Stimulated activated naive CD8-positive, alpha-beta T cell treated with anti-CD3 and anti-CD28 coated beads, Interleukin-15, amount 100 ng/mL, for 72 hours (primary cell): ENCODE measurements at regions not wholly inside any gene's neighbourhood (a gene's known extent, or its start where the extent isn't known, plus 50 kb on each side); places are given as distances from the start of the nearest gene placed in this dataset.
A peak's percentile ranks its signal among the peaks of the same experiment; 100 is the strongest.

ENCODE experiments used
- ATAC-seq: fragments of 150-1000 bp; cut with Tn5 transposase; 2 replicates; pipeline ENCODE4 v1.10.0; 2021; ENCODE audit warnings: mild to moderate bottlenecking, moderate library complexity
- DNase-seq, 2 donors: peaks; one replicate each; pipeline ENCODE4 v3.0.0; 2021 to 2022
- H3K27ac Mint-ChIP-seq, 2 donors: one replicate each; pipeline ENCODE4 v1.8.0; 2022; ENCODE audit warnings: mild to moderate bottlenecking in 2 of 2, mixed read lengths in 2 of 2, moderate library complexity in 2 of 2
- H3K27me3 Mint-ChIP-seq: one replicate; pipeline ENCODE4 v1.8.0; 2022; ENCODE audit warnings: mixed read lengths
- H3K4me1 Mint-ChIP-seq: one replicate; pipeline ENCODE4 v1.8.0; 2022; ENCODE audit warnings: mild to moderate bottlenecking, mixed read lengths
- H3K4me3 Mint-ChIP-seq, 2 donors: one replicate each; pipeline ENCODE4 v1.8.0; 2022; ENCODE audit warnings: mild to moderate bottlenecking in 2 of 2, mixed read lengths in 2 of 2, moderate library complexity in 1 of 2
- H3K9me3 Mint-ChIP-seq, 2 donors: one replicate each; pipeline ENCODE4 v1.8.0; 2022; ENCODE audit warnings: mixed read lengths in 2 of 2

DNA sequence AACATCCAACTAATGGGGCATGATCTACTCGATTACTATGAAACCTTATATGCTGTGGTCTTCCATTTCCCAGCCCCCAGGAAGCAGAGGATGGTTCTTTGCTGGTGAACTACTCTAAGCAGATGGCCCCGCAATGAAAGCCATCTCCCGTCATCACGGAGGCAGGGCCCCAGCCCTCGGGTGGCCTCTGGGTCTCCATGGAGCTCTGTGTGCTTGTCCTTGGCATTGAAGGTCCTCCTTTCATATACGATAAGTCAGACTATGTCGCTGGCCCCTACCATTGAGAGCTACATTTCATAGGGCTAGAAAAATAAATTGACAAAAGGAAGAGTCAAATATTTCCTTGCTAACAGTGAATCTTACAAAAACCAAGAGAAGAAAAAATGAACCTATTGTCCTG, 416.8 kb downstream of the CMPK2 start:
- no peaks in the 10 kb centered on the region for H3K9me3 Mint-ChIP-seq
- no peaks in the 10 kb centered on the region for H3K27me3 Mint-ChIP-seq
- H3K4me1 Mint-ChIP-seq: no peaks in the 10 kb centered on the region
- no peak overlapping the region for H3K27ac Mint-ChIP-seq
- no peak overlapping the region for H3K4me3 Mint-ChIP-seq
- ATAC-seq: no peak
- no peak for DNase-seq

- DNase-seq (no peak), ATAC-seq (no peak)
- Mint-ChIP-seq H3K27ac (no peak overlapping the region), H3K27me3 (no peaks in the 10 kb centered on the region), H3K9me3 (no peaks in the 10 kb centered on the region), H3K4me3 (no peak overlapping the region), H3K4me1 (no peaks in the 10 kb centered on the region)
Observed at GRCh38 chr2:6449343-6449742, 416.4 kb downstream of the CMPK2 start.

- no peak for ATAC-seq
- Mint-ChIP-seq H3K4me1 (no peaks in the 10 kb centered on the region), H3K9me3 (no peaks in the 10 kb centered on the region), H3K4me3 (no peak overlapping the region), H3K27me3 (no peaks in the 10 kb centered on the region), H3K27ac (no peak overlapping the region)
- DNase-seq: no peak
Observed at GRCh38 chr2:6452702-6453481, 412.8 kb downstream of the CMPK2 start.

DNA sequence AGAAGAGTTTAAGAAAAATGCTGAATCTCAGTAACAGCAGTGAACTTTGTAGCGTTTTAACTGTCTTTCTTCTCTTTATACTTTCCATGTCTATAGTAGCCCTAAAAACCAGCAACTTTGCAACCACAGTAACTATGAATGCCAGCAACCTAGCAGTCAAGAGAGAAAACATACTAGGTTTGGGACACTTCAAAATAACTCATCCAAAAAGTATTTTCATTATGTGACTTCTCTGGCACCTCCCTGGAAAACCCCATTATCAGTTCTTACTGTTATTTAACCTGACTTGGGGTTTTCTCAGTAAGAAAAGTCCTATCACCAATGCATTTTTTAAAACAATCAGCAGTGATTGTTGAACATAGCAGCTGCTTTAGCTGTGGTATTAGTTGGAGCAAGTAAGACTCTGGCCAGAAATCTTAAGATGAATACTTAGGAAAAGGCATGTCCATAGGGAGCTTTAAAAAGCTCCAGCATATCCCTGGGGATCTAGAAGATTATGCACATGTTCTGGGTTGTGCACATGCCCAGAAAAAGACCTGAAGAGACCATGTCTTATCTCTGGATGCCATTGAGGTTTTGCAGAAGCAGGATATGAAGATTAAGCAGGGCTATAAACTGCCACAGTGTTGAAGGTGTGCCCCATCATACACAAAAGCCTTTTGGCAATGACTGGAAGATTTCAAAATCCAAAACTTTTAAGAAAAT, 411.3 kb downstream of the CMPK2 start:
- Mint-ChIP-seq H3K4me3 (no peak overlapping the region), H3K9me3 (no peaks in the 10 kb centered on the region), H3K27me3 (no peaks in the 10 kb centered on the region), H3K4me1 (no peaks in the 10 kb centered on the region), H3K27ac (no peak overlapping the region)
- DNase-seq: no peak
- ATAC-seq: no peak

GRCh38 chr2:6459138-6459537, 406.6 kb downstream of the CMPK2 start:
- ATAC-seq (peak; percentile 31), DNase-seq (no peak)
- Mint-ChIP-seq H3K27ac (no peak overlapping the region), H3K9me3 (no peaks in the 10 kb centered on the region), H3K4me3 (no peak overlapping the region), H3K27me3 (no peaks in the 10 kb centered on the region), H3K4me1 (no peaks in the 10 kb centered on the region)

- no peak for DNase-seq
- H3K4me1 Mint-ChIP-seq: no peaks in the 10 kb centered on the region
- no peak overlapping the region for H3K4me3 Mint-ChIP-seq
- H3K27ac Mint-ChIP-seq: no peak overlapping the region
- no peaks in the 10 kb centered on the region for H3K27me3 Mint-ChIP-seq
- H3K9me3 Mint-ChIP-seq: peaks cover 0 to 9% of the 10 kb centered on the region in 2 donors
- ATAC-seq: no peak
Observed at GRCh38 chr2:6470518-6470917, 395.2 kb downstream of the CMPK2 start.

- ATAC-seq (no peak), DNase-seq (no peak)
- Mint-ChIP-seq H3K9me3 (peaks cover 0 to 7% of the 10 kb centered on the region in 2 donors), H3K27ac (no peak overlapping the region), H3K4me1 (no peaks in the 10 kb centered on the region), H3K27me3 (peaks cover 8% of the 10 kb centered on the region), H3K4me3 (no peak overlapping the region)
Observed at GRCh38 chr2:6471419-6471818, 394.3 kb downstream of the CMPK2 start.

DNA sequence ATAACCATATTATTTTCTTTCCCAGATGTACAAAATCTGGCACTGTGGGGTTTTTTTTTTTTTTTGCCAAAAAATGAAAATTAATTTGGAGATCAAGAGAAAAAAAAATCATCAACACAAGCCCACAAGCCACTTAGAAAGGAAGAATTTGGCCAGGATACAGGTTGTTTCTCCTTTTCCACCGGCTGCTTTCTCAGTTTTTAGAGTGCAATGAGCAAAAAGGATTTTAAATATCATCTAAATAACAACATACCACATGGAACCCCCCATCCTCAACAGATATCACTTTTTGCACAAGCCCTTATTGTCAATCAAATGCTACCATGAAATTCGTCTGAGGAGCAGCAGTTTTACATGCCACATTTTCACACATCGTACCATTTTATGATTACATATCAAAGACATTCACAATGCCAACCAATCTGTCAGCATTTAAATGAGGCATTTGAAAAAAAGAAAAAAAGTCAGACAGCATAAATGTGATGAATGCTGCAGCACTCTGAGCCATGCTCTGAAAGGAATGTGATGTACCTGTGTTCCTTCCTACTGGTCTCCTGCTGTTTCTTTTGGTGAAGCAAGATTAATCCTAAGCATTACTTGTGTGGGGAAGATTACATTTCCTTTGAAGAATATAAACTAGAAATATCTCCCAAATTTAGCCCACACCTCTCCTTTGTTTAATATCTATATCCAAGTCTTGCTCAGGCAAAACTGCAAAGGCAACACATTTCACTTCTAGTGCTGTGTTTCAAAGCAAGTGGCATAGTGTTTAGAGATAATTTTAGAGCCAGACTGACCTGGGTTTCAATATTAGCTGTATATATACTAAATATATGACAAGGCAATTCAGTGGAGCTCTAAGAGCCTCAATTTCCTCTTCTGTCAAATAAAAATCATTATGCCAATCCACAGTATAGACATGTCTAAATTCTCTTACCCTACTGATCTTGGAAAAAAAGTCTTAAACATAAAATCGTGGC, 391.3 kb downstream of the CMPK2 start:
- DNase-seq (no peak), ATAC-seq (no peak)
- no peaks in the 10 kb centered on the region for H3K4me1 Mint-ChIP-seq
- peaks cover 13% of the 10 kb centered on the region for H3K27me3 Mint-ChIP-seq
- H3K9me3 Mint-ChIP-seq: peaks cover 0 to 1% of the 10 kb centered on the region in 2 donors
- no peak overlapping the region for H3K27ac Mint-ChIP-seq
- no peak overlapping the region for H3K4me3 Mint-ChIP-seq

- no peaks in the 10 kb centered on the region for H3K9me3 Mint-ChIP-seq
- ATAC-seq (no peak), DNase-seq (no peak)
- H3K4me1 Mint-ChIP-seq: no peaks in the 10 kb centered on the region
- H3K27me3 Mint-ChIP-seq: peaks cover 13% of the 10 kb centered on the region
- peak overlapping the region in 1 of 2 donors; percentile 79 for H3K27ac Mint-ChIP-seq
- H3K4me3 Mint-ChIP-seq: no peak overlapping the region
Observed at GRCh38 chr2:6475155-6475940, 390.4 kb downstream of the CMPK2 start.

- H3K27ac Mint-ChIP-seq: no peak overlapping the region
- H3K9me3 Mint-ChIP-seq: no peaks in the 10 kb centered on the region
- DNase-seq (no peak), ATAC-seq (no peak)
- H3K4me1 Mint-ChIP-seq: no peaks in the 10 kb centered on the region
- H3K27me3 Mint-ChIP-seq: peaks cover 13% of the 10 kb centered on the region
- H3K4me3 Mint-ChIP-seq: no peak overlapping the region
Observed at GRCh38 chr2:6480514-6480913, 385.2 kb downstream of the CMPK2 start.

- ATAC-seq: no peak
Observed at GRCh38 chr2:6482256-6482655, 383.5 kb downstream of the CMPK2 start.

DNA sequence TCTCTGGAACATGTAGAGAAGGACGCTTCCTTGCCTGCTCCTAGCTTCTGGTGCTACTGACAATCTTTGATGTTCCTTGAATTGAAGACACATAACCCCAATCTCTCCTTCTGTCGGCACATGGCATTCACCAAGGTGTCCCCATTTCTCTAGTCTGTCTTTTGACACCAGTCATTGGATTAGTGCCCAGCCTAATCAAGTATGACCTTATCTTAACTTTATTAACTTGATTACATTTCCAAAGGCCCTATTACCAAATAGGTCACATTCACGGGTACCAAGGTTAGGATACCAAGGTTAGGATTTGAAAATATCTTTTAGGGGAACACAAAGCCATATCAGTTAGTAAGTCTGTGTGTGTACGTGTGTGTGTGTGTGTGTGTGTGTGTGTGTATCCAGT, 377.9 kb downstream of the CMPK2 start:
- ATAC-seq: no peak
- H3K27me3 Mint-ChIP-seq: no peaks in the 10 kb centered on the region
- H3K9me3 Mint-ChIP-seq: no peaks in the 10 kb centered on the region
- no peak for DNase-seq
- H3K27ac Mint-ChIP-seq: no peak overlapping the region
- no peaks in the 10 kb centered on the region for H3K4me1 Mint-ChIP-seq
- no peak overlapping the region for H3K4me3 Mint-ChIP-seq

More at GRCh38 chr2:6482256-6482655, 383.5 kb downstream of the CMPK2 start:
- no peak overlapping the region for H3K27ac Mint-ChIP-seq
- no peaks in the 10 kb centered on the region for H3K9me3 Mint-ChIP-seq
- no peaks in the 10 kb centered on the region for H3K27me3 Mint-ChIP-seq
- DNase-seq: no peak
- no peak overlapping the region for H3K4me3 Mint-ChIP-seq
- H3K4me1 Mint-ChIP-seq: no peaks in the 10 kb centered on the region

DNA sequence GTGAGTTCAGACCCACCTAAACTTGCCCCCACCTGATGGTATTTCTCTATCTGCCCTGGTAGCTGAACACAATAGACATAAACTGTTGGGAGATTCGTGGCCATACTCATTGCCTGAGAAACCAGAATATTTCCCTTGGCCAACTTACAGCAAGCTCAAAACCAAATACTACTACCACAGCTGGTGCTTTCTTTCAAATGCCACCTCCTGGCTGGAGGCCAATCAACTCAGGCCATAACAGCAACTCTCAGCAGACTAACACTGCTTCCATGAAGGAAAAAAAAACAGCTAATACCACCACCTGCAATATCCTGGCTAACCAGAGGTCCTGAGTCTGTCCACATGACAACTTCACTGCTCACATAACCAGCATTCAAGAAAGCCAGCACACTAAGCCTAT, 373.1 kb downstream of the CMPK2 start:
- ATAC-seq (no peak), DNase-seq (no peak)
- no peaks in the 10 kb centered on the region for H3K9me3 Mint-ChIP-seq
- no peaks in the 10 kb centered on the region for H3K27me3 Mint-ChIP-seq
- no peaks in the 10 kb centered on the region for H3K4me1 Mint-ChIP-seq
- no peak overlapping the region for H3K4me3 Mint-ChIP-seq
- no peak overlapping the region for H3K27ac Mint-ChIP-seq

DNA sequence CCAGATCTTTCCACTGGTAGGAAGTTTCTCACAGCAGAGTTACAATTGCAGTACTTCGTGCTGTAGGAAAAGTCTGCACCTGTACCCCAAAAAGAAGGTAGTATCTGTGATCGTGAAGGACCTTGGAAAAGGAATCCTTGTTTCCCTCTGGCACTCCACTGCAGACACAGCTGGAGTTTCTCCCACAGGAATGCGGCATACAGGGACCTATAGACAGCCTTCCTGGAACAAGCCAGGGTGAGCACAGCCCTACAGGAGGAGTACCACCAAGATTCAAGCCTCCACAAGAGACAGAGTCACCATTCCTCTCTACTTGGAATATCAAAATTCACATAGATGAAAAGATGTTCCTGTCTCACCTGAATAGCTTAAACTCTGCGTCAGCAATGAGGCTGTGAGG, 372.4 kb downstream of the CMPK2 start:
- no peak overlapping the region for H3K27ac Mint-ChIP-seq
- H3K27me3 Mint-ChIP-seq: no peaks in the 10 kb centered on the region
- H3K9me3 Mint-ChIP-seq: no peaks in the 10 kb centered on the region
- no peak overlapping the region for H3K4me3 Mint-ChIP-seq
- DNase-seq (no peak), ATAC-seq (no peak)
- H3K4me1 Mint-ChIP-seq: no peaks in the 10 kb centered on the region

DNA sequence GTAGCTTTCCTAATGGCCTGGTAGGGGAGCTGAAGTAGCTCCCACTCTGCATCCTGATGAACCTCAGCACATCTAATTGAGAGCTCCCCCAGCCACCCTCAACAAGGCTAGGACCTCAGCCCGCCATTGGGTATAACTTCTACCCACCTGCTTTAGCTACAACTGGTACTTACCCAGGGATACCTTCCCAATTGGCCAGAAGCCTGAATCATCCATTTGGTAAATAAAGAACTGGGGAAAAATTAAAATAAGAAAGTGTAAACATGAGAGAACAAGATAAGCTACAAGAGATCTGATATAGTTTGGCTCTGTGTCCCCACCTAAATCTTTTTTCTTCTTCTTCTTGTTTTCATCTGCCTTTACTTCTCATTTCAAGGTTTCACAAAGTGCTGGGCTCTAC, 372.0 kb downstream of the CMPK2 start:
- no peaks in the 10 kb centered on the region for H3K27me3 Mint-ChIP-seq
- no peak for ATAC-seq
- DNase-seq: no peak
- H3K9me3 Mint-ChIP-seq: no peaks in the 10 kb centered on the region
- H3K4me3 Mint-ChIP-seq: no peak overlapping the region
- H3K4me1 Mint-ChIP-seq: no peaks in the 10 kb centered on the region
- no peak overlapping the region for H3K27ac Mint-ChIP-seq
